GM13977 (cell line): ENCODE measurements at regions not wholly inside any gene's neighbourhood (a gene's known extent, or its start where the extent isn't known, plus 50 kb on each side); places are given as distances from the start of the nearest gene placed in this dataset.

Source experiments
- DNase-seq: peaks from one replicate; pipeline ENCODE4 v3.0.0; 2012; ENCODE audit warnings: low spot score
- in situ Hi-C: fragments of 300-500 bp; cut with MboI; formaldehyde crosslinking; loops from one replicate; pipeline ENCODE4 v1.12.0; 2022; ENCODE audit warnings: low sequenced_read_pairs, low pct_unique_long_range_greater_than_20kb, mixed read lengths, inconsistent platforms; ENCODE audit not compliant: unreplicated experiment
- TF ChIP-seq, protein P1 (sequence below): IDR thresholded peaks from 2 replicates; pipeline ENCODE4 v1.5.1; 2012; ENCODE audit warnings: mild to moderate bottlenecking, control low read depth; ENCODE audit not compliant: insufficient read depth; ENCODE audit errors: extremely low read depth, missing control alignments

DNA sequence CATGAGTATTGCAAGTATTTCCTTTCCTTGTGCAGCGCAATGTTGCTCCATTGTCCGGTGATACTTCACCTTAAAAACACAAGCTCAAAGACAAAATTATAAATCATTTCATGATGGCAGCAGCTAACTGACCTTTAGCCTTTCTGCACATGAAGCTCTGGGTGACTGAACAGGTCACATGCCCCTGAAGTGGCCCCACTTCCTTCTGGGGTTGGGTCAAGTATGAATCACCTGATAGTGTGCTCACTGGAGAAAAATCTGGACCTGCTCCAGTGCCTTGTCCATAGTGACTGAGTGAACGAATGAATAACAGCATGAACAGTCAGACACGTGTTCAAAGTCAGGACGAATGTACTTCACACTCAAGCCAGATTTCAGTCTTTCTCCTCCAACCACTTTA, 658.9 kb downstream of the NPHP4 start:
- DNase-seq, result no peak
- TF ChIP-seq, protein P1, sequence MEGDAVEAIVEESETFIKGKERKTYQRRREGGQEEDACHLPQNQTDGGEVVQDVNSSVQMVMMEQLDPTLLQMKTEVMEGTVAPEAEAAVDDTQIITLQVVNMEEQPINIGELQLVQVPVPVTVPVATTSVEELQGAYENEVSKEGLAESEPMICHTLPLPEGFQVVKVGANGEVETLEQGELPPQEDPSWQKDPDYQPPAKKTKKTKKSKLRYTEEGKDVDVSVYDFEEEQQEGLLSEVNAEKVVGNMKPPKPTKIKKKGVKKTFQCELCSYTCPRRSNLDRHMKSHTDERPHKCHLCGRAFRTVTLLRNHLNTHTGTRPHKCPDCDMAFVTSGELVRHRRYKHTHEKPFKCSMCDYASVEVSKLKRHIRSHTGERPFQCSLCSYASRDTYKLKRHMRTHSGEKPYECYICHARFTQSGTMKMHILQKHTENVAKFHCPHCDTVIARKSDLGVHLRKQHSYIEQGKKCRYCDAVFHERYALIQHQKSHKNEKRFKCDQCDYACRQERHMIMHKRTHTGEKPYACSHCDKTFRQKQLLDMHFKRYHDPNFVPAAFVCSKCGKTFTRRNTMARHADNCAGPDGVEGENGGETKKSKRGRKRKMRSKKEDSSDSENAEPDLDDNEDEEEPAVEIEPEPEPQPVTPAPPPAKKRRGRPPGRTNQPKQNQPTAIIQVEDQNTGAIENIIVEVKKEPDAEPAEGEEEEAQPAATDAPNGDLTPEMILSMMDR, result no peak

DNA sequence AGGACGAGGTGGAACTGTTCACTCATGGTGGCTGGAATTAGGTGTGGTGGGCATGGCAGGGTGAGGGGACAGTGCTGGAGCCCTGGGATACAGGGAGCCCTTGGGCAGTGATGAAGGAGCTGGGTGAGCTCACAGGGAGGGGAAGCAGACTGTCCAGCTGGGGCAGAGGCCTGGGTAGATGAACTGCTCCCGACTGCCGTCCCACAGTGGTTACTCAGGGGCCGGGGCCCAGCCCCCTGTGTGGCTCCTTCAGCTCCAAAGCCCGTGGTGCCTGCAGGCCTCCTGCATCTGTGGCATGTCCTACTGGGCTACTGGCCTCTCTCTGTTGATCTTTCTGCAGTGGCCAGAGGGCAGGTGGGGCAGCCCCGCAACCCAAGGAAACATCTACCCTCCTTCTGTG, 661.1 kb downstream of the NPHP4 start:
- DNase-seq, result no peak
- in situ Hi-C loops, result no loop called here
- TF ChIP-seq, protein P1, result no peak

More for the DNA sequence above, 658.9 kb downstream of the NPHP4 start:
- in situ Hi-C loops, result no loop called here

DNA sequence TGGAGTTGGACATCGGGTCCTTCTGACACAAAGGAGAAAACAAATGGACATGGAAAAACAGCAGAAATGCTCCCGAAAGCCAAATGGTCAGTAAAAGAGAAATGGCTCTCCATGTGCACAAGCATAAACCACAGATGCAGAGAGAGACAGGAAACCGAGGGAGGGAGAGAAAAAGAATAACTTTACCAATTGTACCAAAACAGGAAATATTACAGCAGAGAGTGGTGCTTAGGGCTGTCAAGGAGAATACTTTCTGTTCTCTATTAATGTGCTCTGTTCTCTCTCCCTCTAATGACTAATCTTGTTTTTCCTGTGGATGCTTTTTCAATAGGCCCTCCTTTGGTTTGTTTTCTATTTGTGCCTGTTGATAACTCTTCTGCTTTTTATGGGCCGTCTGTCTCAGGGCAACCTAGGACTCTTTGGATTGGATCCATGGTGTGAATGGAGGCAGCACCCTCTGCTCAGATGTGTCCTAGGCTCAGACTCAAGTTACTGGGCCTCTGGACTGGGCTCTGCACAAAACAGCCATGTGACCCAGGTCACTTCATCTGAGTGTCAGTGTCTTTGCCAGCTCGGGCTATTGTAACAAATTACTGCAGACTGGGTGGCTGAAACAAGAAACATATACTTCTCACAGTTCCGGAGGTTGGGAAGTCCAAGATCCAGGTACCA, 663.0 kb downstream of the NPHP4 start:
- TF ChIP-seq, protein P1, result no peak
- no peak for DNase-seq
- in situ Hi-C loops, result no loop called here

- in situ Hi-C loops, result no loop called here
- TF ChIP-seq, protein P1, result no peak
- no peak for DNase-seq
These were observed 667.3 kb downstream of the NPHP4 start for GRCh38 chr1:5324883-5325282.

GRCh38 chr1:5318143-5318816, 663.9 kb downstream of the AJAP1 start:
- DNase-seq, result no peak
- in situ Hi-C loops, result no loop called here
- TF ChIP-seq, protein P1, result no peak

GRCh38 chr1:5317391-5317790, 663.0 kb downstream of the AJAP1 start:
- DNase-seq, result no peak
- in situ Hi-C loops, result no loop called here
- TF ChIP-seq, protein P1, result no peak

DNA sequence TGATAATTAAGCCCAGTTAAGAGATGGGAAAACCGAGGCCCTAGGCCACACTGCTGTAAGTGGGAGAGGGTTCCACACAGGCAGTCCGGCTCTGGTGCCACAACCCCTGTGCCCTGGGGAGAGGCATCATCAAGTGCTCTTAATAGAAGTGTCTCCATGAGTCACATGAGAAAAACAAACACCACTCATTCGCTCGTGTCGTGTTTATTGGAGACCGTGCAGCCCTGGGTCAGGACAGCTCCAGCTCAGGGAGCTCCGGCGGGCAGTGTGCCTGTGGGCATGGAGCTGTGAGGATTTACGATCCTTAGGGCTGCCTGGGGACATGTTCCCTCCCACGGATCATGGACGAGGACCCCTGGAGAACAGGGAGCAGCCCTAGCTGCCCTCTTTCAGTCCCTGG, 658.5 kb downstream of the AJAP1 start:
- TF ChIP-seq, protein P1, result no peak
- DNase-seq, result no peak
- in situ Hi-C loops, result no loop called here
